ENCODE measurements at regions not wholly inside any gene's neighbourhood (a gene's known extent, or its start where the extent isn't known, plus 50 kb on each side); places are given as distances from the start of the nearest gene placed in this dataset.
"Not testable (repeated sequence)": the region's sequence is repeated elsewhere in the genome, so short reads cannot be mapped to it uniquely, and the experiment has no call there.

- H3K27ac ChIP-seq (ENCODE audit: low read depth, low read length, poor library complexity, severe bottlenecking); H3K4me3 ChIP-seq (ENCODE audit: low read depth, low read length, poor library complexity, severe bottlenecking); DNase-seq (ENCODE audit: low spot score); H3K36me3 ChIP-seq (ENCODE audit: insufficient read depth, low read length, poor library complexity, severe bottlenecking); POLR2A ChIA-PET (ENCODE audit: low non-redundant PET); H3K27me3 ChIP-seq (replicated peaks; ENCODE audit: insufficient read depth, low read depth, low read length, poor library complexity); H3K4me1 ChIP-seq (ENCODE audit: insufficient read depth, low read length, poor library complexity, severe bottlenecking); intact Hi-C loops (cut with micrococcal nuclease; ENCODE audit: unreplicated experiment); BruUV-seq (replicated peaks); H3K9me3 ChIP-seq (ENCODE audit: low read depth, low read length, poor library complexity, severe bottlenecking): not testable (repeated sequence)
- CTCF ChIA-PET, result interaction anchor here (0.7 kb wide), 1 partner anchor 50 kb away, joined by 3 read pairs; no protein-coding TSS in a partner anchor
These were observed 150.9 kb upstream of the TEX13D start for GRCh38 chrX:124181515-124181914.

- H3K4me1 ChIP-seq (ENCODE audit: insufficient read depth, low read length, poor library complexity, severe bottlenecking), result no peaks in the 10 kb centered on the region
- H3K9me3 ChIP-seq (ENCODE audit: low read depth, low read length, poor library complexity, severe bottlenecking), result no peaks in the 10 kb centered on the region
- intact Hi-C loops (cut with micrococcal nuclease; ENCODE audit: unreplicated experiment), result no loop called here
- DNase-seq (ENCODE audit: low spot score), result no peak
- H3K36me3 ChIP-seq (ENCODE audit: insufficient read depth, low read length, poor library complexity, severe bottlenecking), result no peaks in the 10 kb centered on the region
- ChIA-PET CTCF (no interaction called here), POLR2A (ENCODE audit: low non-redundant PET) (no interaction called here)
- TF ChIP-seq EZH2 (IDR thresholded peaks at IDR 0.05; ENCODE audit: borderline replicate concordance, low read depth, low read length, poor library complexity, severe bottlenecking) (no peak), CTCF (conservative IDR thresholded peaks at IDR 0.05; ENCODE audit: low read depth, low read length) (no peak)
- no peaks in the 10 kb centered on the region for H3K27me3 ChIP-seq (replicated peaks; ENCODE audit: insufficient read depth, low read depth, low read length, poor library complexity)
- H3K27ac ChIP-seq (ENCODE audit: low read depth, low read length, poor library complexity, severe bottlenecking), result no peak overlapping the region
- no TSS peak for BruUV-seq (replicated peaks)
- H3K4me3 ChIP-seq (ENCODE audit: low read depth, low read length, poor library complexity, severe bottlenecking), result no peak overlapping the region
These were observed 142.0 kb upstream of the TEX13D start for GRCh38 chrX:124190440-124190839.

GRCh38 chrX:124194199-124194598, 138.3 kb upstream of the TEX13D start:
- TF ChIP-seq CTCF (conservative IDR thresholded peaks at IDR 0.05; ENCODE audit: low read depth, low read length) (no peak), EZH2 (IDR thresholded peaks at IDR 0.05; ENCODE audit: borderline replicate concordance, low read depth, low read length, poor library complexity, severe bottlenecking) (no peak)
- Histone ChIP-seq H3K9me3 (ENCODE audit: low read depth, low read length, poor library complexity, severe bottlenecking) (no peaks in the 10 kb centered on the region), H3K27ac (ENCODE audit: low read depth, low read length, poor library complexity, severe bottlenecking) (no peak overlapping the region), H3K27me3 (replicated peaks; ENCODE audit: insufficient read depth, low read depth, low read length, poor library complexity) (no peaks in the 10 kb centered on the region), H3K4me1 (ENCODE audit: insufficient read depth, low read length, poor library complexity, severe bottlenecking) (no peaks in the 10 kb centered on the region), H3K4me3 (ENCODE audit: low read depth, low read length, poor library complexity, severe bottlenecking) (no peak overlapping the region), H3K36me3 (ENCODE audit: insufficient read depth, low read length, poor library complexity, severe bottlenecking) (no peaks in the 10 kb centered on the region)
- ChIA-PET POLR2A (ENCODE audit: low non-redundant PET) (no interaction called here), CTCF (no interaction called here)
- DNase-seq (ENCODE audit: low spot score), result no peak
- intact Hi-C loops (cut with micrococcal nuclease; ENCODE audit: unreplicated experiment), result no loop called here
- BruUV-seq (replicated peaks), result no TSS peak

GRCh38 chrX:124194901-124195300, 137.6 kb upstream of the TEX13D start:
- no peak overlapping the region for H3K4me3 ChIP-seq (ENCODE audit: low read depth, low read length, poor library complexity, severe bottlenecking)
- H3K36me3 ChIP-seq (ENCODE audit: insufficient read depth, low read length, poor library complexity, severe bottlenecking), result no peaks in the 10 kb centered on the region
- no TSS peak for BruUV-seq (replicated peaks)
- TF ChIP-seq CTCF (conservative IDR thresholded peaks at IDR 0.05; ENCODE audit: low read depth, low read length) (no peak), EZH2 (IDR thresholded peaks at IDR 0.05; ENCODE audit: borderline replicate concordance, low read depth, low read length, poor library complexity, severe bottlenecking) (no peak)
- DNase-seq (ENCODE audit: low spot score), result no peak
- no peak overlapping the region for H3K27ac ChIP-seq (ENCODE audit: low read depth, low read length, poor library complexity, severe bottlenecking)
- ChIA-PET POLR2A (ENCODE audit: low non-redundant PET) (no interaction called here), CTCF (no interaction called here)
- no peaks in the 10 kb centered on the region for H3K9me3 ChIP-seq (ENCODE audit: low read depth, low read length, poor library complexity, severe bottlenecking)
- intact Hi-C loops (cut with micrococcal nuclease; ENCODE audit: unreplicated experiment), result no loop called here
- H3K4me1 ChIP-seq (ENCODE audit: insufficient read depth, low read length, poor library complexity, severe bottlenecking), result no peaks in the 10 kb centered on the region
- no peaks in the 10 kb centered on the region for H3K27me3 ChIP-seq (replicated peaks; ENCODE audit: insufficient read depth, low read depth, low read length, poor library complexity)

All from A673 (cell line).